ENCODE measurements at regions not wholly inside any gene's neighbourhood (a gene's known extent, or its start where the extent isn't known, plus 50 kb on each side); places are given as distances from the start of the nearest gene placed in this dataset.

DNA sequence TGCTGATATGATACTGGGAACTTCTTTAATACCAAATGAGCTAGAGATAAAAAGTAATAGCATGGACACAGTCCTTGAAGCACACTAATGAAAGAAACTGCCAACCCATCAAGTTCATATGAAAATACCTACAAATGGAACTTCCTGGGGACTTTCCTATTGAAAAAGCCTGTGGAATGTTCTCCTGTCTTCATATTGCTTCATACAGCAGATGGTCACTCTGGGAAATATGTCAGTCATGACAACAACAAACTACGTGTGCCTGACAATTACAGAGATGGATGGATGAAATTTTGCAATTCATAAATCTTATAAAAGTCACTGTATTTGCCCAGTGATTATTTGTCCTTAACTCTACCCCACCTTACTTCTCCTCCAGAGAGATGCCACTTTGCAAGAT lies 106.6 kb upstream of the COL1A2 start:
- no peak overlapping the region for H3K27ac ChIP-seq
- no peak overlapping the region for H3K4me3 ChIP-seq
- intact Hi-C loops (cut with DNase I; ENCODE audit: low total_unique reads), result loop anchor here (5.0 kb wide), 1 partner anchor 149 kb away; no protein-coding TSS in a partner anchor
- TF ChIP-seq, protein P1, sequence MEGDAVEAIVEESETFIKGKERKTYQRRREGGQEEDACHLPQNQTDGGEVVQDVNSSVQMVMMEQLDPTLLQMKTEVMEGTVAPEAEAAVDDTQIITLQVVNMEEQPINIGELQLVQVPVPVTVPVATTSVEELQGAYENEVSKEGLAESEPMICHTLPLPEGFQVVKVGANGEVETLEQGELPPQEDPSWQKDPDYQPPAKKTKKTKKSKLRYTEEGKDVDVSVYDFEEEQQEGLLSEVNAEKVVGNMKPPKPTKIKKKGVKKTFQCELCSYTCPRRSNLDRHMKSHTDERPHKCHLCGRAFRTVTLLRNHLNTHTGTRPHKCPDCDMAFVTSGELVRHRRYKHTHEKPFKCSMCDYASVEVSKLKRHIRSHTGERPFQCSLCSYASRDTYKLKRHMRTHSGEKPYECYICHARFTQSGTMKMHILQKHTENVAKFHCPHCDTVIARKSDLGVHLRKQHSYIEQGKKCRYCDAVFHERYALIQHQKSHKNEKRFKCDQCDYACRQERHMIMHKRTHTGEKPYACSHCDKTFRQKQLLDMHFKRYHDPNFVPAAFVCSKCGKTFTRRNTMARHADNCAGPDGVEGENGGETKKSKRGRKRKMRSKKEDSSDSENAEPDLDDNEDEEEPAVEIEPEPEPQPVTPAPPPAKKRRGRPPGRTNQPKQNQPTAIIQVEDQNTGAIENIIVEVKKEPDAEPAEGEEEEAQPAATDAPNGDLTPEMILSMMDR (IDR thresholded peaks at IDR 0.05), result no peak
- H3K27me3 ChIP-seq, result no peaks in the 10 kb centered on the region
- no peaks in the 10 kb centered on the region for H3K4me1 ChIP-seq
- DNase-seq, result no peak
- no peaks in the 10 kb centered on the region for H3K9me3 ChIP-seq
- H3K36me3 ChIP-seq, result no peaks in the 10 kb centered on the region

DNA sequence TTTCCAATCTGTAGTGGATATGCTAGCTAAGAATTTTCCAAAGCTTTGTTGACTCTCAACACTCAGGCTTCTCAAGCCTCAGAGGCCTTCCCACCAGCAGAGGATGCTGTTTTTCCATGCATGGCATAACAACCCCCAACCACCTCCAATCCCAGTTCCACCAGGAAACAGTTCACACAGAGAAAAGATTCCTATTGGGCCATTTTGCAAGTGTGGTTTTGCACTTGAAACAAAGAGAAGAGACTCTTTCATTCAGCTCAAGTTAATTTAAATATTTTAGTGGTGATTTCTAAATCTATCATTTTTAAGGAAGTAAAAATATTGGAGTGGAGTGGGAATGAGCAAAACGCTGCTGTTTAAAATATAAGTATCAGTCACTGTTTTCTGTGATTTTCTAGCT lies 105.6 kb upstream of the COL1A2 start:
- Histone ChIP-seq H3K27ac (no peak overlapping the region), H3K27me3 (no peaks in the 10 kb centered on the region), H3K4me3 (no peak overlapping the region), H3K9me3 (no peaks in the 10 kb centered on the region), H3K4me1 (no peaks in the 10 kb centered on the region), H3K36me3 (no peaks in the 10 kb centered on the region)
- intact Hi-C loops (cut with DNase I; ENCODE audit: low total_unique reads), result loop anchor here (5.0 kb wide), 1 partner anchor 148 kb away; no protein-coding TSS in a partner anchor
- peak; percentile 74 to 81 for DNase-seq
- TF ChIP-seq, protein P1 (IDR thresholded peaks at IDR 0.05), result peak; percentile 91 to 96

DNA sequence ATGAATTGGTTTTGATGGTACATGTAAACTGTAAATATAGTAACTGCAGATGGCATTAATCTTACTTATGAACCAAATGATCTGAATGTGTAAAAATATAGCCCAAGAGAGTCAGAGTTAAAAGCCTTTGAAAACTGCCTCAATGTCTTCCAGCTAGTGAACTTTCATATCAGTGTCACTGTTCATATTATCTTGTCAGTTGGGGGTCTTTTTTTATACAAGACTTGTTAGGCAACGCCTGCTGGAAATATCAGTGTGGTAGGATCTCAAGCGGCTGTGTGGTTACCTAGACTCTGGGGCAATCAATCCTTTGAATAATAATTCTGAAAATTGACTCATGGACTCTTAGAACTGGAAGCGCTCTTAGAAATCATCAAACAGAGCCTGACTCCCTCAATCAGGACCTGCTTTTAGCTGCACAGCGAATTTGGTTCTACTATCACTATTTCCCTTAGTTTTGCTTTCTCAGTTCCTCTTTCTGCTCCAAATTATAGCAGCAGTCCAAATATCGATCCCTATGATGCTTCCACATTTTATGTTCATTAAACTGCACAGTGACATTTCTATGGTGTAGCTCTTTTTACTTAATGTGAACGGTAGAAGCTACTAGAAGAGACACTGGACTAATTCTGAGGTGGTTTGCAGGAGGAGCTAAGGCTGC lies 100.1 kb upstream of the COL1A2 start:
- Histone ChIP-seq H3K4me1 (peaks cover 0 to 41% (median 20%) of the 10 kb centered on the region in 4 donors), H3K27me3 (no peaks in the 10 kb centered on the region), H3K9me3 (no peaks in the 10 kb centered on the region), H3K27ac (peak overlapping the region; percentile 79 to 86), H3K4me3 (no peak overlapping the region), H3K36me3 (no peaks in the 10 kb centered on the region)
- TF ChIP-seq, protein P1 (IDR thresholded peaks at IDR 0.05), result no peak
- no peak for DNase-seq
- intact Hi-C loops (cut with DNase I; ENCODE audit: low total_unique reads), result loop anchor here (5.0 kb wide), 1 partner anchor 133 kb away; no protein-coding TSS in a partner anchor

DNA sequence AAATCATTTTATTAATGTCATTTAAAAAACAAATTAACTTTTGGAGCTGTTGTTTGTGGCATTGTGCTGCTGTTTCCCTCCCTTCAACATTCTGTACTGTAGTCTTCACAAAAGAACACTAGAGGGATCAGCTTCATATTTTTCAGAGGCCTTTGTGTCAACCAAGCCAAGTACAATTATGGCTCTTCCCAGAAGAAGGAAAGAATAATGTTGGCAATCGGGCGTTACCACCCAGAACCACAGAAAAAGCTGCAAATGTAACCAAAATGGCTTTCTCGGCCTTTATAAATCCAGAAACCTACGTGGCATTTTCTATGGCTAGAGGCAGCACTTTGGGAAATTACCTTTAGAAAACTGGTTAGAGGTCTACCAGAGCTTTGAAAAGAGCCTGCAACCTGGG lies 98.8 kb upstream of the COL1A2 start:
- no peaks in the 10 kb centered on the region for H3K9me3 ChIP-seq
- H3K36me3 ChIP-seq, result no peaks in the 10 kb centered on the region
- no peak for DNase-seq
- intact Hi-C loops (cut with DNase I; ENCODE audit: low total_unique reads), result loop anchor here (2.0 kb wide), 1 partner anchor 99 kb away; the partner anchor contains the start of gene COL1A2
- H3K4me1 ChIP-seq, result peaks cover 0 to 52% (median 27%) of the 10 kb centered on the region in 4 donors
- peak overlapping the region; percentile 26 to 35 for H3K4me3 ChIP-seq
- H3K27me3 ChIP-seq, result no peaks in the 10 kb centered on the region
- peak overlapping the region; percentile 79 to 86 for H3K27ac ChIP-seq
- TF ChIP-seq, protein P1 (IDR thresholded peaks at IDR 0.05), result peak; percentile 64 to 85

DNA sequence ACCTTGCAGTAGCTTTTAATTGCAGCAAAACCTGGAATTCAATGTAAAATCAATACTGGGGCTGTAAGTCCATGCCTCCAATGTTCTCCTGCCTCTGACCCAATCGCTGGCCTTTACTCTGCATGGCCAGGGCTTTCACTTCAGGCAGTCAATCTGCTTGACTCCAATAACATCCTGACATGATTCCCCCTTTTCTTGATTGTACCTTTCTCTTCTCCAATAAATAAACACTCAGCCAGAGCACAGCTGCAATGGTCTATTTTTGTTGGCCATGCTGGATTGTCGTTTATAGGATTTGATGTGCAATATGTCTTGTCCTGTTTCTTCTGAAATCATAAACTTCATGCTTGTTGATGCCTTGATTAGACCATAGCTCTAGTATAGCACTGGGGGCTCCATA lies 97.8 kb upstream of the COL1A2 start:
- Histone ChIP-seq H3K4me3 (peak overlapping the region; percentile 26 to 35), H3K4me1 (peaks cover 0 to 62% (median 33%) of the 10 kb centered on the region in 4 donors), H3K27ac (peak overlapping the region; percentile 79 to 86), H3K36me3 (no peaks in the 10 kb centered on the region), H3K27me3 (no peaks in the 10 kb centered on the region), H3K9me3 (no peaks in the 10 kb centered on the region)
- TF ChIP-seq, protein P1 (IDR thresholded peaks at IDR 0.05), result no peak
- intact Hi-C loops (cut with DNase I; ENCODE audit: low total_unique reads), result loop anchor here (2.0 kb wide), 1 partner anchor 98 kb away; the partner anchor contains the start of gene COL1A2
- no peak for DNase-seq

Data from tibial artery (tissue), 4 donors.